Activated CD4-positive, alpha-beta T cell treated with anti-CD3 and anti-CD28 coated beads for 1 hour (primary cell): ENCODE measurements at regions not wholly inside any gene's neighbourhood (a gene's known extent, or its start where the extent isn't known, plus 50 kb on each side); places are given as distances from the start of the nearest gene placed in this dataset.

Experiments
- DNase-seq: peaks from one replicate; pipeline ENCODE4 v3.0.0-alpha.2; 2020

DNA sequence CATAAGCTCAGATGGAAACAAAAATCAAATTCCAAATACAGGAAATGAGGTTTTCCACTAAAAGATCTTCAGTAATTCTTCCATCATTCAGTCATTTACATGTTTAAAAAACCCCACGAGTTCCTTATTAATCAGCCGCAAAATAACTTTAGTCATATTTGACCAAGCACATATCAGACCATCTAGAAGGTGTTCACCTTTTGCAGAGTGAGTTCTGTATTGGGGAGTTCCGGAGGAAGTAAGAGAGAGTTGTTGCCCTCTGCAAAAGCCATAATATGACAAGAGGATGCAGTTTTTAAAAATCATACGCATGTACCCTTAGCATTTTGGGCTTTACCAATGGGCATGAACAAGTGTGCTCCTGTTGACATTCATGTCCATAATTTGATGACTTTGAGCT is 61.6 kb downstream of the CCR1 start:
- no peak for DNase-seq

DNA sequence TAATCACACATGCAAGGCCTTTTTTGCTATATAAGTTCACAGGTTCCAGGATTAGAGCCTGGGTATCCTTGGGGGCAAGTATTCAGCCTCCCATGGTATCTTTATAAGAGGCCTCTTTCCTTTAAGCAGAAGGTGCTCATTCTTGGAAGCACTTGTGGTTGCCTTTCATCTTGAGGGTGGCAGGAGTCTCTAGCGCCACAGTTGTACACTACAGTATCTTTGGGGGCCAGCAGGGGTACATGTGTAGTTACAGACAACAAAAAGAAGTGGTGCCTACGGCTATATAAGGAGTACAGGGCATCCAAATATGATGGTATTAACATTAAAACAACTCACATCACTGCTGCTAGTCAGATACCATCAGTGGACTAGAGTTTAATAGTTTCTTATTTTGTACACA is 62.1 kb downstream of the CCR1 start:
- no peak for DNase-seq

DNA sequence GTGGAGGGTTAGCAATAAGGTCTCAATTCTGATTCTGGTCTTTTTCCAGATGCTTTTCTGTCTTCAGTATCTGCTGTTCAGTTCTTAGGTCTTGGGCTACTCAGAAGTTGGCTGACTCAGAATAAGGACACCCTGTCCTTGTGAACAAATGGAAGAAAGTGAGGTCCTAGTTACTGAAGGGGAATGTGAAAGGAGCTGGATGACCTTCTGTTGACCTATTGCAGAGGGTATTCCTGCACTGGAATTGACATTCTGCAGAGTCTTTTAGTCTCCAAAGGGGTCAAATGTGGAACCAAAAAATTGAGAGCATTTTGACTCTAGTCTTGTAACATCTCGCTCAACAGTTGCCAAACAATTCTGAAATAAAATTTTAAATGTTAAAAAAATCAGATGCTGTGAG is 63.0 kb downstream of the CCR1 start:
- no peak for DNase-seq

DNA sequence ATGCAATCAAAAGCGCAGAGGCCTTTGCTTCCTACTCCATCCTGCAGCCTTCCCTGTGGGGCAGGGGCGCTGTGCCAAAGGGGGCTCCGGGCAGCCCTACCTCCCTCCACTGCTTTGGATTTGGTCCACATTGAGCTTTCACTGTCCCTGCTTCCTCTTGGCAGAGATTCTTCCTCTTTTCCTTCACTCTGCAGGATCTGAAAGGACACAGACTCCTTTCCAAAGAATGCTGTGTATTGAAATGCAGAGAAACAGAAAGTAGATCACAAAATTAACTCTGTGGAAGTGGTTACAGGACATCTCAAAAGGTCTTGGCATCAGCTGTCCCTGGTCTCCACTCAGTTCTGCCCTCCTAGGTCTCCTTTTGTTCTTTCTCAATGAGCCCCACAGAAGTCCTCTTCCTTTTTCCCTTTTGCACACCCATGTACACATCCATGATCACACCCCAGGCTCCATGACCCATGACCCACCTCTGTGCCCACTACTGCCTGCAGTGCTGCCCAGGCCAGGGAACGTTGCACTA is 64.1 kb downstream of the CCR1 start:
- no peak for DNase-seq

DNA sequence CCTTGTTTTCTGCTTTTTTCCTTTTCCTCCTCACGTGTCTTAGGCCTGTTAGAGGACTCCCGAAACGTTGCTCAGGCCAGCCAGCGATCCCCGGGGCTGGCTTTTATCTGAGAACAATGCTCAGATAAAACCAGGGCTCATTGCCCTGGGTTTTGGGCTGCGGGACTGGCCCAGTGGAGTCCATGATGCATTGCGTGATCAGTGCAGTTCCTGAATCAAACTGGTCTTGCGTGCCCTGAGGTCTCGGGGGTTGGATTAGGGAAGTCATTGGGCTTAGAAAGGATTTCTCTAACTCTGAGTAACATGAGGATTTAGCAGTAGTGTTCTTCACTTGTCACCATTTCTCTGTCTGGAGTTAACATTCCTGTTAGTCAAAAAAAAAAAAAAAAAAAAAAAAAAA is 66.3 kb downstream of the CCR1 start:
- DNase-seq: no peak

DNA sequence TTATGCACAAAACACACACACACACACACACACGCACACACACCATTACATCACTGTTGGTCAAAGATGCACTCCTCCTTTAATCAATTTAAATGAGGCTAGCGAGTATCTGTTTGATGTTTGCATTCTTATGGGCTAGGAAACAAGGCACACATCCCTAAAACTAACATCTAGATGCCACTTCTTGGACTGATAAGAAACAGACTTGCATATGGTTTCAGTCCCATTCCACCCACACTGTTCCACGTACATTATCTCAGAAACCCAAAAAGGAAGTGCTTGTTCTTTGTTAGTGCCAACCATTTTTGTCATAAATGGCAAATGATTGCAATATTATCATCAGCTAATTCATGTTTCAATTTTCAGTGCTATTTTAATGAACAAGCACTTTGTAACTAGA is 69.5 kb downstream of the CCR1 start:
- DNase-seq: no peak

- no peak for DNase-seq
Observed at GRCh38 chr3:46135475-46135874, 72.6 kb downstream of the CCR1 start.

- no peak for DNase-seq
Observed at GRCh38 chr3:46133285-46133684, 74.8 kb downstream of the CCR1 start.

GRCh38 chr3:46132565-46132964 is 75.5 kb downstream of the CCR1 start:
- DNase-seq: no peak

DNA sequence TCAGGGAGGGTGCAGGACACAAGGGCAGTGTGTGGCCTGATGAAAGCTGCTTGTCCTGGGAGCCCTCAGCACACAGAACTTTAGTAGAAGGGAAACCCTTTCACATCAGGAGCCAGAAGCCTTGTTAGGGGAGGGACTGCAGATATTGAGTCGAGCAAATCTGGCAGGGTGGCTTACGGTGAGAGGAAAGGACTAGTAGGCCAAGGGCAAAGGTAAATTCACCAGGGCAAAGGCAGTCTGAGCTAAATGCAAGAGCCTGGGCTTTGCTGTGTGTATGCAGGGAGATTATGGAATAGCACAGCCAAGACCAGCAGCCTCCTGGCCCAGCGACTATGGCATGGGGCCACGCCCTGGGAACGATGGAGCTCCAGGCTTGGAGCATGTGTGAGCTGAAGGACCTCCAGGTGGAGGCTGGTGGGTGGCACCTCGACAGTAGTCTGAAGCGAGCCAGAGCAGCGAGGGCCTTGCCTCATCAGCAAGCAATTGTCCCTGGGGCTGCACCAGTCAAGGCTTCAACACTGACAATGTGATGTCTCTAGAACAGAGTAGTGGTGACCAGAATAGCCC is 76.1 kb downstream of the CCR1 start:
- DNase-seq: no peak

DNA sequence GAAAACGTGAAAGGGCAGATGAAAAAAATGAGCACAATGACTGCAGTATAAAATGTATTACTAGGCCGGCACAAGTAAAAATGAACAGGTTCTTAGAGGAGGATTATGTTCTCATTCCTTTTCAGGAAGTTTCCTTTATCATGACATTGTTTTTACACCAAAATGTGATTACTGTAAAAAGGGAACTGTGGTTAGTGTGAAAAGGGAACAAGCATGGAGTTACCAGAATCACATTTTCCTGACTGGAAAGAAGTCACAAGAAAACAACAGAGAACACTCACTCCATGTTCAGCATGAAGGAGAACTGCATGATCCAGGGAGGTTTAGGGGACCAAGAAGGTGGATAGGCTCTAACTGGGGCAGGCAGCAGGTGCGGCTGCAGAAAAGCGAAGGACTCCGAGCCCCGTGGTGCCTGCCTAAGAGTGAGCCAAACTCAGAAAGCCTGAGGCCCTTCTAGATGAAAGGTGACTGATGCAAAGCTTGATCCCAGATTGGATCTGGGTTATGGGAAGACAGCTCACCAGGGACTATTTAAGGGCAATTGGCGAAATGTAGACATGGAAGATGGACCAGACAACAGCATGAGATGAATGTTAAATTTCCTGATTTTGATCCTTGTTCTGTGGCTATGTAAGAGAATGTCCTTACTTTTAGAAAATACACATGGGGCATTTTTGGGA is 77.3 kb downstream of the CCR1 start:
- DNase-seq: no peak

DNA sequence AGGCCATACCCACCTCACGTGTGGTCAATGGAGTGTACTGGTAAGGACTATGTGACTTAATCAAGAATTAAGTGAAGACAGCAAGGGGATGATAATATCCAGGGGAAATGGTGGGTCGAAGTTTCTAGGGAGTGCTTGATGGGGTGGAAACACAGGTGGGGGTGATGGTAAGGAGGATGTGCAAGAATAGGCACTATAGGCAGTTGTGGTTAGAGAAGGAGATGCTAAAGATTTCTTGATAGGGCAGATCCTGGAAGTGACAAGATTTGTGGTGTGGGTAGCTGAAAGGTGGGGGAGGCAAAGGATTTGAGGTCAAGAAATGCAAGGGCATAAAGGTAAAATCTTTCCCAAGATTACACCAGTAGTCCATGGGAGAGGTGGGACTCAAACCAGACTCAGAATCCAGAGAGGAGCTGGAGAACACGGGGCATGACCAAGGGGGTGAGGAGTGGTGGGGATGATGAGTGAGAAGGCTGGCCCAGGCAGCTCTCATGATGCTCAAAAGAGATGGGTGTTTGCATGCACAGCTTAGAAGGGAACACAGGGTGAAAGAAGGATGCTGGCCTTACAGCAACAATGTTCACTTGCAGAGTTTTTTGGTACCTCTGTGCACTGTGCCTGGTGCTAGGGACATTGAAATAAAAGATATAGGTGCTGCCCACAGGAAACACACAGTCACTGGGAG is 78.4 kb downstream of the CCR1 start:
- no peak for DNase-seq

GRCh38 chr3:46127503-46127902 is 80.6 kb downstream of the CCR1 start:
- DNase-seq: no peak

DNA sequence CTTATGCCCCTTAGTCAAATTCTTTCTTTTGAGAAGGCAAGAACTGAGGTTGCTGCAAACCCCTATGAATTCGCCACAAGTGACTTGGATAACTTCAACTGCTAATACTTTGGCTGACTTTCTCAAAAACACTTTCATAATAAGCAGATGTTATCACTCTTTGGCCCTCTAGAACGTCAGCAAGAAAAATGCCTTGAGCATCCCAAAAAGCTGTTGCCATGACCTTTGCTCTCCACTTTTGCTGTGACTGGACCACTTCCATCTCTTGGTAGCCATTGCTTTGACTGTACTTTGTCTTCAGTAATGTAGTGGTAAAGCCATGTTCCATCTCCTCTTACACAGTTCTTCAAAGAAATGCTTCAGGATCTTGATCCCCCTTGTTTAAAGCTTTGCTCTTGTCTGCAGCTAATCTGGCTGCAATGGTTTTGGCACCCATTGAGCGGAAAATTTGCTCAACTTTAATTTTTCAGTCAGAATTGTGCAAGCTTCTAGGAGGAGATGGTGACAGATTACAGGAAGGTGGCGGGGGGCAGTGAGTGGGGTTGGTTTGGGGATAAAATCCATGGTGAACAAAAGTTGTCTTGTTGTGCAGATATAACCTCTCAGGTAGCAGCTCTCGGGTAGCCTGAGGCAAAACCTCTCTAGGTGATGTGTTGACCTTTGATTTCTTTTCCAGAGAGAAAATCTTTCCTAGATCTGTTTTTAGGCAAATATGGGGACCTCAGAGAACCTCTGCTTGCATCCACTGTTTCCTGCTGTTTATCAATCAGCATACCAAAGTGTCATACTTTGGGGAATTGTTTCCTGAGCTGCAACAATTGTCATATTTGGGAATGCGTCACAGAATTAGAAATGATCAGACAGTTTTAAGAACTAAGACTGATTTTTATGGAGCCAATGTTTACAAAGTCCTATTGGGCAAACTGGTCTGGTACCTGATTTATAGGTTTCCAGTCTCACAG is 83.6 kb downstream of the CCR1 start:
- no peak for DNase-seq

- DNase-seq: no peak
Observed at GRCh38 chr3:46123646-46124045, 84.5 kb downstream of the CCR1 start.

- no peak for DNase-seq
Observed at GRCh38 chr3:46122091-46122490, 86.0 kb downstream of the CCR1 start.

GRCh38 chr3:46120983-46121382 is 87.1 kb downstream of the CCR1 start:
- DNase-seq: no peak

GRCh38 chr3:46119709-46120498 is 88.2 kb downstream of the CCR1 start:
- DNase-seq: no peak

GRCh38 chr3:46119253-46119652 is 88.9 kb downstream of the CCR1 start:
- no peak for DNase-seq

DNA sequence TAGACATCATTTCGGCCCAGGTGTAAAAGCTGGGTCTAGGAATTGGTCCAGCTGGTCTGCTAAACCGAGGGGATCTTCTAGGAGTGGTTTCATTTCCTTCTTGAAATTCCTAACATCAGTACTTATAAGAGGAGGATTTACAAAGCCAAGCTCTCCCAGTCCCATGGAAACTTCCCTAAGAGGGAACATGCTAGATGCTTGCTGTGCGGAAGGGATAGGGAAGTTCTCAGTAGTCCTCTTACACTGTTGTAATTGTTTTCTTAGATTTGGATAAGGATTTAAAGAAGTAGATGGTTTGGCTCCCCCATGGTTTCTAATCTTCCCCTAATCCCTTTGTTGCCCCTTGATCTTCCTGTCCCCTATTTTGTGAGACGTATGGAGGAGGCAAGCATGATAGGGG is 89.7 kb upstream of the XCR1 start:
- no peak for DNase-seq

- DNase-seq: no peak
Observed at GRCh38 chr3:46114323-46114988, 87.2 kb upstream of the XCR1 start.

DNA sequence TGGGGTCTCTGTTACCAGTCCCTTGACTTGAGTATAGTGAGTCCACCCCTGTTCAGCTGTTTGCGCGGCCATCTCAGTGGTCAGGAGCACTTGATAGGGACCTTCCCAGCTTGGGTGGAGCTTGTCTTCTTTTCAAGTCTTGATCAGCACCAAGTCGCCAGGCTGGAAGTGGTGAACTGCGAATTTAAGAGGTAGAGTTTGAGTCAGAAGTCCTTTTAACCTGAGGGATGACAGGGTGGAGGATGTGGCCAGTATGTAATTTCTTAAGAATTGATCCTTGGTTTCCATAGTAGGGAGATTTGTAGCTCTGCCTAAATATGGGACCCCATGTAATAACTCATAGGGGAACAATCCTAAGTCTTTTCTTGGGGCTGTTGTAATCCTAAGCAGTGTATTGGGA is 86.3 kb upstream of the XCR1 start:
- DNase-seq: no peak
